CD4-positive, alpha-beta T cell treated with Interferon alpha-2 for 1 hour (primary cell): ENCODE measurements at regions not wholly inside any gene's neighbourhood (a gene's known extent, or its start where the extent isn't known, plus 50 kb on each side); places are given as distances from the start of the nearest gene placed in this dataset.
"Not testable (repeated sequence)": the region's sequence is repeated elsewhere in the genome, so short reads cannot be mapped to it uniquely, and the experiment has no call there.

ENCODE experiments used
- DNase-seq, 2 donors: peaks; one replicate each; pipeline ENCODE4 v3.0.0-alpha.2; 2020 to 2022

DNA sequence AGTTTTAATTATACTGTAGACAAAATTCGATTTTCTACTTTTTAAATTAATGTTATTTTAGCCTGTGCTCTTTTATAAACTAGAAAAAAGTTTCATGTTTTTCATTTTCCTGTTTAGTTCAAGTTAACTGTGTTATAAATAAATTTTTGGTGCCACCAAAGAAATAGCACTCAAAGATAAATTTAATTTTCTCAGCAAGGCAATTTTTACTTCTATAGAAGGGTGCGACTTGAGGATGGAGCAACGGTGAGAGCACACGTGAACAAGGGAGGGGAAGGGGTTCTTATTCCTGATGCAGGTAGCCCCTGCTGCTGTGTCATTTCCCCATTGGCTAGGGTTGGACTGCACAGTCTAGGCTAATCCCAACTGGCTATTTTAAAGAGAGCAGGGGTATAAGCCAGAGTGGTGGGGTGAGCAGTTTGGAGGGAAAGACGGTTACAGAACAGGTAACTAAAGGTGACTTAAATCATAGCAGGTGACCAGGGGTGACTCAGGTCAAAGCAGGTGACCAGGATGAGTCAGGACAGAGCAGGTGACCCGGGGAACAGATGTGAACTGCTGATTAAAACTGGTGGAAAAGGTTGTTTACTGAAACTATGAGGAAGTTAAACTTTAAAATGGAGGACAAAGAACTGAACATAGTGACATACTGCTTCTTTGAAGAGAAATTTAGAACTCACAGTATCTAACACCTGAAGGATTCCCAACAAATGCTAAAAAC is 104.6 kb upstream of the GPBP1 start:
- no peak for DNase-seq

DNA sequence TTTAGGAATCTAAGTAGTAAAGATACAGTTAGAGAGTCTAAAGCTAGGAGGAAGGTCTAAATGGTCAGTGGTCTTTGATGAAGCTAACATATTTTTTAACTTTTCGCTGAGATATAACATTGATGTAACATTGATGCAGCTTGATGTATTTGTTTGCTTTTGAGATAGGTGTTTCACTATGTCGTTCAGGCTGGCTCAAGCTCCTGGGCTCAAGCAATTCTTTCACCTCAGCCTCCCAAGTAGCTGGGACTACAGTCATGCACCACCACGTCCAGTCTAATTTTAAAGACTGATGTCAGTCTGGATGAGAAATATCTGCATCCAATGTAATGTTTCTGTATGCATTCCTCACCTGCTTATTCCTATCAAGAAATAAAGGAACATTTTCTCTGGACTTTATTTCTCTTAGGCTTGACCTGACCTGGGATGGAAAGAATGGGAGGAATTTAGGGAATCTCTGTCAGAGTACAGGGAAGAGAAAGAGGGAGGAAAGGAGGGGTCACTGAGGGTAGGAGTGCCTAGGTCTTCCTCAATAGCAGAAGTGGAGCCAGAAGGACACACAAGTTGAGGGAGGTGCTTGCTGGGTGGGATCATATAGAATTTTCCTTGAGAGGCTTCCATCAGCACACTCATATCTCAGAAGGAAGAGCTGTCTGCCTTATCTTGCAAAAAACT is 101.5 kb upstream of the GPBP1 start:
- no peak for DNase-seq

DNA sequence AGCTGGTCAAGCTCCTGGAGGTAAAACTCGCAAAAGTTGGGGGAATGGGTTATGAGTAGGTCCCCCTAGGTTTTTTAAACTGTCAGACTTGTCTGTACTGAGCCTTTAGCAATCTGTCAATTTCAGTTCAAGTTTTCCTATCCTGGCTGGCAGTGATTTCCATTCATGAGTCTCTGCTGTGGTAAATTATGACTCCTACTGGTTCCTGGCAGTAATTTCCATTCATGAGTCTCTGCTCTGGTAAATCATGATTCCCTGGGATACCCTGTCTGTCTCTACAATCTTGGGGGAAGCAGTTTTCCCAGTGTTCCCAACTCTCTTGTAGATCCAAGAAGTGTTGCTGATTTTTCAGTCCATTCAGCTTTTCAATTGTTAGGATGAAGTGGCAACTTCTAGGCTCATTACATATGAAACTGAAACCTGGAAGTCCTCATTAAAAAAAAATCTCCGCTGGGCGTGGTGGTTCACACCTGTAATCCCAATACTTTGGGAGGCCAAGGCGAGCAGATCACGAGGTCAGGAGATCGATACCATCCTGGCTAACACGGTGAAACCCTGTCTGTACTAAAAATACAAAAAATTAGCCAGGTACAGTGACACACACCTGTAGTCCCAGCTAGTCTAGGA is 91.3 kb upstream of the GPBP1 start:
- DNase-seq, result no peak

DNA sequence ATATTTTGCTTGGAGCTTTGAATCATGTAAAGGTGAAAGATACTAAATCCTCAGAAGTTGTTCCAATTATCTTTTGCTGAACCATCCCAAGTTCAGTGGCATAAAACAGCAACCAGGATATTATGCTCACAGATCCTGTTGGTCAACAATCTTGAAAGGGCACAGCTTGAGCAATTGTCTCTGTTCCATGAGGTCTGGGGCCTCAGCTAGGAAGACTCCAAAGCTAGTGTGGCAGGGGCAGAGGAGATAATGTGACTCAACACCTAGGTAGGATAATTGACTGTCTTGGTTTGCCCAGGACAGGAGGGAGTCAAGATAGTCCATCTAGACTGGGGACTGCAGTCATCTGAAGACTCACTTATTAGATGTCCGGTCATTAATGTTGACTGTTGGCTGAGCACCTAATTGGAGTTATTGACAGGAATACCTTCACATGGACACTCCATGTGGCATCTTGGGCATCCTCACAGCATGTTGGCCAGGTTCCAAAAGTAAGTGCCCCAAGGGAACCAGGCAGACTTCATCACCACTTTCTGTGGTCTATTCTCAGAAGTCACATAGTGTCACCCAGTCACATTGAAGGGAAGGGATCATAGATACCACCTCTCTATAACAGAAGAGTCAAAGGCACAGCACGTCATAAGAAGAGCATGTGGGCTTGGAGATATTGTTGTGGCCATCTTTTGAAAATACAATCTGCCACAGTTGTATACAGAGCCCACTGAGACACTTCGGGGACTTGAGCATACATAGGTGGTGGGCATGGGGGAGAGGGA is 88.4 kb upstream of the GPBP1 start:
- DNase-seq, result no peak

DNA sequence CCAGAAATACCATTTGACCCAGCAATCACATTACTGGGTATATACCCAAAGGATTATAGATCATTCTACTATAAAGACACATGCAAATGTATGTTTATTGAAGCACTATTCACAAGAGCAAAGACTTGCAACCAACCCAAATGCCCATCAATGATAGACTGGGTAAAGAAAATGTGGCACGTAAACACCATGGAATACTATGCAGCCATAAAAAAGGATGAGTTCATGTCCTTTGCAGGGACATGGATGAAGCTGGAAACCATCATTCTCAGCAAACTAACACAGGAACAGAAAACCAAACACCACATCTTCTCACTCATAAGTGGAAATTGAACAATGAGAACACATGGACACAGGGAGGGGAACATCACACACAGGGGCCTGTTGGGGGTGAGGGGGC is 85.9 kb upstream of the GPBP1 start:
- not testable (repeated sequence) for DNase-seq

DNA sequence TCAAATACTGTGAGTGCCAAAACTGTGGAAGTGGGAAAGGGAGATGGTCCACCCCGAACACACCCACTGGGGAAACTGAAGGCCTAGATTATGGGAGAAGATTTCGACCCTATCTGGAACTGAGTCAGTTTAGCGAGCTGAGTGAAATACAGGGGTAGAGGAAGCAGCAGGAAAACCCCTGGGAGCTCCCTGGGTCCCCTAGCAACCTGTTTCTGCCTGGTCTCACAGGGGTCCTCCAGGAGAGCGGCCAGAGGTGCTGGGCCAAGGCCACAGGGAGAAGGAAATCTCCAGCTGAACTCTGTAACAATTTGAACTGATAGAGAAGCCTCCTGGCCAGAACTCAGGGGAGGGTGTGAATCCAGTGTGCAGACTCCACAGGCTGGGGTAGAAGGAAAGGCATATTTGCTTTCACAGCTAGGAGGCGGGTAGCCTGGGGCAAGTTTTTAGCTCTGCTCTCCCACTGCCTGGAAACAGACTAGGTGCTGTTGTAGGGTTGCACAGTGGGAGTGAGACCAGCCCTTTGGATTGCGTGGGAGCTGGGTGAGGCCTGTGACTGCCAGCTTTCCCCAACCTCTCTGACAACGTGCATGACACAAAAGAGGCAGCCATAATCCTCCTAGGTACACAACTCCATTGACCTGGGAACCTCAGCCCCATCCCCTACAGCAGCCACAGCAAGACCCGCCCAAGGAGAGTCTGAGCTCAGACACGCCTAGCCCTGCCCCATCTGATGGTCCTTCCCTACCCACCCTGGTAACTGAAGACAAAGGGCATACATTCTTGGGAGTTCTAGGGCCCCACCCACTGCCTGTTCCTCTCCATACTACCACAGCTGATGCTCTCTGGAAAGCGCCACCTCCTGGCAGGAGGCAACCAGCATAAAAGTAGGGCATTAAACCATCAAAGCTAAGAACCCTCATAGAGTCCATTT is 78.8 kb upstream of the GPBP1 start:
- peak; percentile 6 to 16 for DNase-seq

DNA sequence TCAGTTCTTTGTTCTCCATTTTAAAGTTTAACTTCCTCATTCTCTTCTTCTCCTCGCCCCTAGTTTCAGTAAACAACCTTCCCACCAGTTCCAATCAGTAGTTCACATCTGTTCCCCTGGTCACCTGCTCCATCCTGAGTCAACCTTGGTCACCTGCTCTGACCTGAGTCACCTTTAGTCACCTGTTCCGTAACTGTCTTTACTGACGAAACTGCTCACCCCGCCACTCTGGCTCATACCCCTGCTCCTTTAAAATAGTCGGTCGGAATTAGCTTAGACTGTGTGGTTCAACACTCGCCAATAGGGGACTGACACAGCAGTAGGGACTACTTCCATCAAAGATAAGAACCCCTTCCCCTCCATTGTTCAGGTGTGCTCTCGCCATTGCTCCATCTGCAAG is 76.3 kb upstream of the GPBP1 start:
- no peak for DNase-seq

DNA sequence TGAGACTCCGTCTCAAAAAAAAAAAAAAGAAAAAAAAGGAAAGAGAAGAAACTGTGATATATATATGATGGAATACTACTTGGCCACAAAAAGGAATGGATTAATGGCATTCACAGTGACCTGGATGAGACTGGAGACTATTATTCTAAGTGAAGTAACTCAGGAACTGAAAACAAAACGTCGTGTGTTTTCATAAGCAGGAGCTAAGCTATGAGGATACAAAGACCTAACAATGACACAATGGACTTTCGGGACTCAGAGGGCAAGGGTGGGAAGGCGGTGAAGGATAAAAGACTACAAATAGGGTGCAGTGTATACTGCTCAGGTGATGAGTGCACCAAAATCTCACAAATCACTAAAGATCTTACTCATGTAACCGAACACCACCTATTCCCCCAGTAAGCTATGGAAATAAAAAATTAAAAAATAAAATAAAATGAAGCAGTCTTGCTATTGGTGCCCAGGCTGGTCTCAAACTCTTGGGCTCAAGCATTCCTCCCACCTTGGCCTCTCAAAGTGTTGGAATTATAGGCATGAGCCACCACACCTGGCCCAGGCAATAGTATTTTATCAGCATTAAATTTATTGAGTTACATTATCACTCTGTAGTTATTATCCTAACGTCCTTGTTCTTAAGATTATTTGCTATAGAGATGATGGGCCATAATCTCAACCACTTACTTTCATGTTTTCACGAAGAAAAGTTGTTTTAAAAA is 71.5 kb upstream of the GPBP1 start:
- no peak for DNase-seq

DNA sequence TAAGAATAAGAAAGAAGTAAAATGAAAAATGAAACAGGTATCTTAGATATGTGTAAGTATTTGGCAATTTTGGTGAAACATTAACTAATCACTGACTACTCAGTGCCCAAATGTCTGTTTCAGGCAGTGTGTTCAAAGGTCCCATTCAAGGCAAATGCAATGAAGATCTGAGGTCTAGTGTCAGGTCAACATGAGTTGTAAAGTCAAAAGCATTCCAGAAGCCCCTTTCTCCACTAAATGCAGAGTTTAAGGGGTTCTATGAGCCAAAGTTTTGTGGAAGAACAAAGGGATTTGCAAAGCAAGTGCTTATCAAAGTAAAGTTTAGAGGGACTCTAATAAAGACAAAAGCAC is 71.0 kb upstream of the GPBP1 start:
- DNase-seq, result no peak

DNA sequence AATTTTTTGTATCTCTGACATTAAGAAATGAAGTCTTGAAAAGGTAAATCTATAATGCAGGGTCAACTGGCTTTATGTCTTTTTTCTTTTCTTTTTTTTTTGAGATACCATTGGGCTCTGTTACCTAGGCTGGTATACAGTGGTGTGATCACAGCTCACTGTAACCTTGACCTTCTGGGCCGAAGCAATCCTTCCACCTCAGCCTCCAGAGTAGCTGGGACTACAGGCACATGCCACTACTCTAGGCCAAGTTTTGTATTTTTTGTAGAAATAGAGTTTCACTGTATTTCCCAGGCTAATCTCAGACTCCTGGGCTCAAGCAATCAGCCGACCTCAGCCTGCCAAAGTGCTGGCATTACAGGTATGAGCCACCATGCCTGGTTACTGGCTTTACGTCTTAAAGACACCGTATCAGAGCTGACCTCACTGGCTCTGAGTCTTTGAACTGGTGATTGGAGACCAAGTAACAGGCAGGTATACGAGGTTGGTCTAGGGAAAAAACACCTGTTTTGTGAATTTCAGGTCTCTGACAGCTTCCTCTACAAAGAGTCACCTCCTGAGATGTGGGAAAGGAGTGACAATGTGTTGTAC is 70.4 kb upstream of the GPBP1 start:
- no peak for DNase-seq

DNA sequence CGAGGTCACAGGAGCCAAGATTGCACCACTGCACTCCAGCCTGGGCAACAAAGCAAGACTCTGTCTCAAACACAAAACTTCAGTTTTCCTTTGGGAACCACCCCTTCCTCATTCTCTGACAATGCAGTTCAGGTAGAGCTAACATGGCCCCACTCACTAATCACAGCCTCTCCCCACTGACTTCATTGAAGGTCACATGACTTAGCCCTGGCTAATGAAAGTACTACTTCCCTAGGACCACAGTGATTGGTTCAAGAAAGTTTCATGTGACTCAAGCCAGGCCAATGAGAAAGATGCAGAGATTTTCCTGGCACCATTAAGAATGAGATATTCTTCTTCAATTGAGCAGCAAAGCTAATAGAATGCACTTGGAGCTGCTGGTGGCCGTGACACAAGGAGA is 67.2 kb upstream of the GPBP1 start:
- DNase-seq, result no peak

DNA sequence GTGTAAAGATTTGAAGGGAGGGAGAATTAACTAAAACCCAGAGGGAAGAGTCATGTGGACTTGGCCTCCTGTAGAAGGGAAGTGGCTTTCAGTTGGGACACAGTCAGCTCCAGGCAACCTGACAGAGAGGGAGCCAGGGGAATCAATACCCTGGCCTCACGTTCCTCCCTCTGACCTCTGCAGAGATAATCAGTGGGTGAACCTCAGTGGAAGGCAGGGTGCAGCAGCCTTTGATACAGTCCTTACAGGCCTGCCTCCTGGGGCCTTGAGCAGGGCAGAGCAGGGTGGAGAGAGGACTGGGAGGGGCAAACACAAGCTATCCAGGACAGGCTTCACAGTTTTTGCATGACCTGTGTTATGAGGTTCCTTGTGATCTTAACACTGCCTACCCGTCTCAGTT is 61.9 kb upstream of the GPBP1 start:
- DNase-seq, result no peak

DNA sequence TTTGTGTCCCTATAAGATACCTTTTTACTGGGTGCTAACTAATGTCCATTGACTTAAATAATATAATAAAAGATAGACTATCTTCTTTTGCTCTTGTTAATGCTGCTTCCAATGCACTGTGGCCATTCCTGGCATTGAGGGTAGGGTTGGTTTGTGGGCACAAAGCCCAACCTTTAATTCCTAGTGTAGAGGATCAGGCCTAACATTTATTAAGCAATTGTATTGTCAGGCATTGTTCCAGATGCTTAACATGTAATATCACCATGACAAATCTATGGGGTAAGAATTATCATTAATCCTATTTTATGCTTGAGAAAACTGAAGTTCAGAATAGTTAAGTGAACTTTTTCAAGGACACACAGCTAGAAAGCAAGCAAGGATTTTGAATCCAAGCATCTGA is 60.4 kb upstream of the GPBP1 start:
- DNase-seq, result no peak

DNA sequence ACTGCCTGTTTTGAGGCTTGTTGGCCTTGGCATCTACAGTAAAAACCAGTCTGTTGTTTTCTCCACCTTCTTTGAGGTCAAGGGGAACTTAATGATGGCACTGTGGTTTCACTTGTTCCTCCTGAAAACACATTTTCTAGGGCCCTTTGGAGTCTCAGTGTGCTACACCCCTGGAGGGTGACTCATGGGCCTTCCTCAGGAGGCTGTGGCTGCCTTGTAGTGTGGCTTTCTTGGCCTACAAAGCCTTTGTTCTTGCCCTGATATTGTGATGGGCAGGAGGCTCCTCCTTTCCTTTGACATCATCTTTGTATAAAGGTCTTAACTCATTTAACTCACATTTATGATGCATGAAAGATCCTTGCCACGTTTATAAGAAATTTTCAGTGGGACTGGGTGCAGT is 56.3 kb upstream of the GPBP1 start:
- DNase-seq, result peak; percentile 19 to 66

DNA sequence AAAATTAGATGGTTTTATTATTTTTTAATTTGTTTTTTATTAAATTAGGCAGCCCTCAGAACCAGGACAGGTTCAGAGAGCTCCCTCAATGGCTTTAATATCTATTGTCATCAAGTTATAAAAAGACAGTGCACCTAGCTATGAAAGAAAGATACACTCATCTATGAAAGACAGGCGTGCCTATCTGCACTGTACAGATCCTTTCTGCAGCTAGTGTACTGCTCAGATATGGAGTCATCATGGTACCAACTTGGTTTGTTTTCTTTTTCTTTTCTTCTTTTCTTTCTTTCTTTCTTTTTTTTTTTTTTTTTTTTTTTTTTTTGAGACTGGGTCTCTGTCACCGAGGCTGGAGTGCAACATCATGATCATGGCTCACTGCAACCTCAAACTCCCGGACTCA is 54.8 kb upstream of the GPBP1 start:
- no peak for DNase-seq

DNA sequence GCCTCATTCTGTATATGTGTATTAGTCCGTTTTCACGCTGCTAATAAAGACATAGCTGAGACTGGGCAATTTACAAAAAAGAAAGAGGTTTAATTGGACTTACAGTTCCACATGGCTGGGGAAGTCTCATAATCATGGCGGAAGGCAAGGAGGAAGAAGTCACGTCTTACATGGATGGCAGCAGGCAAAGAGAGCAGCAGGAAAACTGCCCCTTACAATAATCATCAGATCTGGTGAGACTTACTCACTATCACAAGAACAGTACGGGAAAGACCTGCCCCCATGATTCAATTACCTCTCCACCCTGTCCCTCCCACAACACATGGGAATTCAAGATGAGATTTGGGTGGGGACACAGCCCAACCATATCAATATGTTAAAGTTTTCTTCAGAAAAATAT is 49.8 kb upstream of the GPBP1 start:
- DNase-seq, result no peak
